ENCODE measurements at regions not wholly inside any gene's neighbourhood (a gene's known extent, or its start where the extent isn't known, plus 50 kb on each side); places are given as distances from the start of the nearest gene placed in this dataset.

DNA sequence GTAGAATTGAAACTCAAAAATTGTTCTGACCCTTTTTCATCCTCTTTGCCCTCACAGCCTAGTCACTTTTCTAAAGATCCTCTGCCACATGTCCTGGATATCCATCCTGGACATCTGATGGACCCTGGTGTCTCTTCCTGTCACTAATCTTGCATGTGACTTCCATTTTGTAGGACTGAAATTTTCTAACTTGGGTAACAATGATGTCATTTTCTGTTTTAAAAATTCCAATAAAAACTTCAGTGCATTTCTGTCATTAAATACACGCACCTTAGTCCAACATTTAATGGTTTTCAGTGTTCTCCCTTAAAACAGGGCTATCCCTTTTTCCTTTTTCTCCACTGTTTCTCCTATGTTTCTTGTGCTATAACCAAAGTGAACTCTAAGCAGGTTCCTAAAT is 684.9 kb upstream of the ANKRD30A start:
- TF ChIP-seq, protein P1, sequence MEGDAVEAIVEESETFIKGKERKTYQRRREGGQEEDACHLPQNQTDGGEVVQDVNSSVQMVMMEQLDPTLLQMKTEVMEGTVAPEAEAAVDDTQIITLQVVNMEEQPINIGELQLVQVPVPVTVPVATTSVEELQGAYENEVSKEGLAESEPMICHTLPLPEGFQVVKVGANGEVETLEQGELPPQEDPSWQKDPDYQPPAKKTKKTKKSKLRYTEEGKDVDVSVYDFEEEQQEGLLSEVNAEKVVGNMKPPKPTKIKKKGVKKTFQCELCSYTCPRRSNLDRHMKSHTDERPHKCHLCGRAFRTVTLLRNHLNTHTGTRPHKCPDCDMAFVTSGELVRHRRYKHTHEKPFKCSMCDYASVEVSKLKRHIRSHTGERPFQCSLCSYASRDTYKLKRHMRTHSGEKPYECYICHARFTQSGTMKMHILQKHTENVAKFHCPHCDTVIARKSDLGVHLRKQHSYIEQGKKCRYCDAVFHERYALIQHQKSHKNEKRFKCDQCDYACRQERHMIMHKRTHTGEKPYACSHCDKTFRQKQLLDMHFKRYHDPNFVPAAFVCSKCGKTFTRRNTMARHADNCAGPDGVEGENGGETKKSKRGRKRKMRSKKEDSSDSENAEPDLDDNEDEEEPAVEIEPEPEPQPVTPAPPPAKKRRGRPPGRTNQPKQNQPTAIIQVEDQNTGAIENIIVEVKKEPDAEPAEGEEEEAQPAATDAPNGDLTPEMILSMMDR (IDR thresholded peaks at IDR 0.05): no peak
- TF ChIP-seq POLR2A (IDR thresholded peaks at IDR 0.05): no peak
- H3K4me1 ChIP-seq: no peaks in the 10 kb centered on the region
- WGBS (ENCODE audit: insufficient coverage, low coverage, low lambda C conversion rate, missing lambda C conversion rate): 58% methylated on average over 1 of the region's 1 CpG
- H3K27me3 ChIP-seq: no peaks in the 10 kb centered on the region
- intact Hi-C loops (cut with DNase I): no loop called here
- no peak for ATAC-seq
- H3K9me3 ChIP-seq: no peaks in the 10 kb centered on the region
- DNase-seq: no peak
- no peak overlapping the region for H3K4me3 ChIP-seq
- H3K27ac ChIP-seq: no peak overlapping the region
- H3K36me3 ChIP-seq: no peaks in the 10 kb centered on the region

DNA sequence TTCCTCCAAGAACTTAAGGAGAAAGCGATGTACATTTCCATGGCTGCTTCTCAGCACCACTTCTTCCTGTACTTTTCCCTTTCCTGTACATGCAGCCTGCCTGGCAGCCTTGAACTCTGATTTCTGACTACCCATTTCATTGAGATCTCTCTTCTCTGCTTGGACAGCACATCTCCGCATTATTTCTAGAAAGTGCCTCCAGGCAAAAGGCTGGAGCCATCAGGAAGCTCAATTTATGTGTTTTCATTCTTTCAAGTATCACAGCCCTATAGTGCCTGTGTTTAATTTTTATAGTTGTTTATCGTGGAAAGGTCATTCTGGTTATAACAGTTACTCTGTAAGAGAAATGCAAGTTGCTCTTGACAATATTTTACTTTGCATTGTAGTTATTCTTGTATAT is 688.0 kb upstream of the ANKRD30A start:
- WGBS (ENCODE audit: insufficient coverage, low coverage, low lambda C conversion rate, missing lambda C conversion rate): 58% methylated on average over 2 of the region's 3 CpGs
- Histone ChIP-seq H3K9me3 (no peaks in the 10 kb centered on the region), H3K36me3 (no peaks in the 10 kb centered on the region), H3K4me3 (no peak overlapping the region), H3K27ac (no peak overlapping the region), H3K27me3 (no peaks in the 10 kb centered on the region), H3K4me1 (no peaks in the 10 kb centered on the region)
- DNase-seq (no peak), ATAC-seq (no peak)
- intact Hi-C loops (cut with DNase I): no loop called here
- TF ChIP-seq POLR2A (IDR thresholded peaks at IDR 0.05): no peak
- TF ChIP-seq, protein P1 (IDR thresholded peaks at IDR 0.05): no peak

DNA sequence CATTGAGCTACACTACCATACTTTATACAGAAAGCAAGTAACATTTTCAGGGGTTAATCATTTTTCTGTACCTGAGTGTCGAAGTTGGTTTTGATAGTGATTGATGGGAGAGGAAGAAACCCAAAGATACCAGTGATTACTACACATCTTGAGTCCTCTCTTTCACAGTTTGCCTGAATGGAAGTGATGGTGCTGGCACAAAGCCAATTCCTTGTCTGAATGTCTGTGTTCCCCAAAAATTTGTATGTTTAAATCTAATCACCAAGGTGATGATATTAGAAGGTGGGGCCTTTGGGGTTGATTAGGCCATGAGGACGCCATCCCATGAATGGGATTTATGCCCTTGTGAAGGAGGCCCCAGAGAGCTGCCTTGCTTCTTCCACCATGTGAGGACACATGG is 696.9 kb upstream of the ANKRD30A start:
- no peak for ATAC-seq
- Histone ChIP-seq H3K4me3 (no peak overlapping the region), H3K27ac (no peak overlapping the region), H3K27me3 (no peaks in the 10 kb centered on the region), H3K9me3 (no peaks in the 10 kb centered on the region), H3K4me1 (no peaks in the 10 kb centered on the region), H3K36me3 (no peaks in the 10 kb centered on the region)
- no peak for TF ChIP-seq POLR2A (IDR thresholded peaks at IDR 0.05)
- TF ChIP-seq, protein P1 (IDR thresholded peaks at IDR 0.05): no peak
- no peak for DNase-seq
- intact Hi-C loops (cut with DNase I): no loop called here
- whole genome bisulfite sequencing (ENCODE audit: insufficient coverage, low coverage, low lambda C conversion rate, missing lambda C conversion rate): 75% methylated on average over 1 of the region's 2 CpGs

DNA sequence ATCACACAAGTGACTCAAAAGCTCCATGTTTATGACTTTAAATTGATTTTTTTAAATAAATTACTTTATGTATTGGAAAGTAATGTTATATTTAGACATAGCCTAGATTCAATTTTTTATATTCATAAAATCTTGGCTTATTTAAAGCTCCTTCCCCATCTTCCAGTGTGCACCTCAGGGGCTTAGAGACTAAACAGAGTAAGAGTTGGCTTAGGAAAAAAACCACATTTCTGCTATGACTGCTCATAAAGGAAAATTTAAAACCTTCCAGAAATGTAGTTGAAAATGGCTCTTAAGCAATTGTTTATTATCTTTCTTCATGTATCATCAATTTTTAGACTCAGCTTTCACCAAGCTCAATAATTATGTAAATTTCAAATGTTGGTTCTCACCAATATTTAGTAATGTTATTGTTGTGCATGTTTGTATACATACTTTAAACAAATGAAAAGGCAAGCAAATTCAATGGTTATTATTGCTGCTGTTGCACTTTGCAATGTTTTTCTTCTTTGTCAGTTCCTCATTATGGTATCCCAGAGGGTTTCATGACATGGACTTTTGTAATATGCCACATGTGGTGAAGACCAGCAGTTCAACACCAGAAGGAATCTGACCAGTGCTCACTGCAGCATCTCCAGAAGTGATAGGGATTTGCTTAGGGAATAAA is 700.1 kb upstream of the ANKRD30A start:
- no peaks in the 10 kb centered on the region for H3K9me3 ChIP-seq
- DNase-seq: no peak
- TF ChIP-seq POLR2A (IDR thresholded peaks at IDR 0.05): no peak
- TF ChIP-seq, protein P1 (IDR thresholded peaks at IDR 0.05): no peak
- H3K36me3 ChIP-seq: no peaks in the 10 kb centered on the region
- no peak for ATAC-seq
- no peaks in the 10 kb centered on the region for H3K27me3 ChIP-seq
- H3K27ac ChIP-seq: no peak overlapping the region
- H3K4me3 ChIP-seq: no peak overlapping the region
- H3K4me1 ChIP-seq: no peaks in the 10 kb centered on the region
- intact Hi-C loops (cut with DNase I): no loop called here

DNA sequence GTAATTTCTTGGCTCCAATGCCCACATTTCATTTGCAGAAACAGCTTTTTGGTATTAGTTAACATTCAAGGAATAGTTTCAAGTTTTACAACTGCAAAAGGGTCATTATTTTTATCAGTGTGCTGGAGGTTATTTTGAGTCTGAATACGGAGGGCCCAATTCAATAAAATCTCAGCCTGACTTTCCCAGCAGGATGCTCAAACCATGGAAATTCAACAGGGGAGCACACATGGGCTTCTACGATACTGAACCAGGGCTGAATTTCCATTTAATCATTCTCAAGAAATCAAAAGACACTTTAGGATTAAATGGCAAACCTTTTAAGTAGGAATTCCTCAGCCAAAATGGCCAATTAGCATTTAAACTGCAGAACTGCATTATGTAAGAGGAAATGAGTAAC is 700.9 kb upstream of the ANKRD30A start:
- Histone ChIP-seq H3K9me3 (no peaks in the 10 kb centered on the region), H3K27me3 (no peaks in the 10 kb centered on the region), H3K36me3 (no peaks in the 10 kb centered on the region), H3K4me3 (no peak overlapping the region), H3K27ac (no peak overlapping the region), H3K4me1 (no peaks in the 10 kb centered on the region)
- TF ChIP-seq POLR2A (IDR thresholded peaks at IDR 0.05): no peak
- TF ChIP-seq, protein P1 (IDR thresholded peaks at IDR 0.05): no peak
- WGBS (ENCODE audit: insufficient coverage, low coverage, low lambda C conversion rate, missing lambda C conversion rate): 38% methylated on average over 2 of the region's 2 CpGs
- intact Hi-C loops (cut with DNase I): no loop called here
- ATAC-seq: no peak
- no peak for DNase-seq

Measured in right lobe of liver (tissue), 6 donors.